ENCODE measurements at regions not wholly inside any gene's neighbourhood (a gene's known extent, or its start where the extent isn't known, plus 50 kb on each side); places are given as distances from the start of the nearest gene placed in this dataset.

- TF ChIP-seq POLR2A (IDR thresholded peaks at IDR 0.05) = no peak
- no peak for TF ChIP-seq CTCF (IDR thresholded peaks at IDR 0.05)
These were observed 366.3 kb downstream of the ICE1 start for GRCh38 chr5:5788793-5789192.

Measured in breast epithelium (tissue), 3 donors.